Activated CD8-positive, alpha-beta memory T cell treated with anti-CD3 and anti-CD28 coated beads, Interleukin-2, amount 10 ng/mL, durations not matched to agents 7 days and 5 days (primary cell): ENCODE measurements at regions not wholly inside any gene's neighbourhood (a gene's known extent, or its start where the extent isn't known, plus 50 kb on each side); places are given as distances from the start of the nearest gene placed in this dataset.

Source experiments
- ATAC-seq: fragments of 150-1000 bp; cut with Tn5 transposase; one replicate; pipeline ENCODE4 v1.10.0; 2021; ENCODE audit warnings: moderate library complexity
- CTCF ChIA-PET: fragments of 350-600 bp; sonication (Branson Sonifier 250); formaldehyde crosslinking; loops from one replicate; lab custom pipeline; 2021; ENCODE audit warnings: antibody characterized with exemption; lab: Charles Lee
- DNase-seq: peaks from one replicate; pipeline ENCODE4 v3.0.0-alpha.2; 2020
- H3K27ac Mint-ChIP-seq: one replicate; pipeline ENCODE4 v1.8.0; 2021; ENCODE audit warnings: mild to moderate bottlenecking, mixed read lengths
- H3K27me3 Mint-ChIP-seq: one replicate; pipeline ENCODE4 v1.8.0; 2021; ENCODE audit warnings: mixed read lengths
- H3K36me3 Mint-ChIP-seq: one replicate; pipeline ENCODE4 v1.8.0; 2021; ENCODE audit warnings: mild to moderate bottlenecking, mixed read lengths
- H3K4me1 Mint-ChIP-seq: one replicate; pipeline ENCODE4 v1.8.0; 2021; ENCODE audit warnings: mixed read lengths
- H3K4me3 Mint-ChIP-seq: one replicate; pipeline ENCODE4 v1.8.0; 2021; ENCODE audit warnings: mild to moderate bottlenecking, moderate library complexity, mixed read lengths
- H3K9me3 Mint-ChIP-seq: one replicate; pipeline ENCODE4 v1.8.0; 2022; ENCODE audit warnings: low read depth, mixed read lengths

GRCh38 chr5:169416583-169417196, 115.8 kb upstream of the SLIT3 start:
- no peak for ATAC-seq
- H3K36me3 Mint-ChIP-seq = no peaks in the 10 kb centered on the region
- no peaks in the 10 kb centered on the region for H3K27me3 Mint-ChIP-seq
- H3K4me3 Mint-ChIP-seq = no peak overlapping the region
- CTCF ChIA-PET = no interaction called here
- no peak for DNase-seq
- H3K4me1 Mint-ChIP-seq = no peaks in the 10 kb centered on the region
- H3K27ac Mint-ChIP-seq = no peak overlapping the region
- H3K9me3 Mint-ChIP-seq = no peaks in the 10 kb centered on the region

- DNase-seq (no peak), ATAC-seq (no peak)
- H3K36me3 Mint-ChIP-seq = no peaks in the 10 kb centered on the region
- no peaks in the 10 kb centered on the region for H3K4me1 Mint-ChIP-seq
- H3K4me3 Mint-ChIP-seq = no peak overlapping the region
- no peak overlapping the region for H3K27ac Mint-ChIP-seq
- peaks cover 2% of the 10 kb centered on the region for H3K27me3 Mint-ChIP-seq
- no peaks in the 10 kb centered on the region for H3K9me3 Mint-ChIP-seq
- CTCF ChIA-PET = no interaction called here
Observed at GRCh38 chr5:169415948-169416347, 115.0 kb upstream of the SLIT3 start.

- no peak overlapping the region for H3K27ac Mint-ChIP-seq
- CTCF ChIA-PET = no interaction called here
- ATAC-seq (no peak), DNase-seq (no peak)
- H3K9me3 Mint-ChIP-seq = no peaks in the 10 kb centered on the region
- peaks cover 2% of the 10 kb centered on the region for H3K27me3 Mint-ChIP-seq
- H3K4me3 Mint-ChIP-seq = no peak overlapping the region
- H3K4me1 Mint-ChIP-seq = no peaks in the 10 kb centered on the region
- no peaks in the 10 kb centered on the region for H3K36me3 Mint-ChIP-seq
Observed at GRCh38 chr5:169415371-169415770, 114.4 kb upstream of the SLIT3 start.

GRCh38 chr5:169413416-169413815, 112.5 kb upstream of the SLIT3 start:
- peaks cover 2% of the 10 kb centered on the region for H3K27me3 Mint-ChIP-seq
- no peak overlapping the region for H3K27ac Mint-ChIP-seq
- CTCF ChIA-PET = no interaction called here

GRCh38 chr5:169412831-169413230, 111.9 kb upstream of the SLIT3 start:
- H3K4me3 Mint-ChIP-seq = no peak overlapping the region
- no peak overlapping the region for H3K27ac Mint-ChIP-seq
- no peaks in the 10 kb centered on the region for H3K4me1 Mint-ChIP-seq
- DNase-seq = no peak
- no peaks in the 10 kb centered on the region for H3K9me3 Mint-ChIP-seq
- no peak for ATAC-seq
- peaks cover 2% of the 10 kb centered on the region for H3K27me3 Mint-ChIP-seq
- H3K36me3 Mint-ChIP-seq = no peaks in the 10 kb centered on the region
- CTCF ChIA-PET = no interaction called here

More at GRCh38 chr5:169413416-169413815, 112.5 kb upstream of the SLIT3 start:
- no peak for ATAC-seq
- no peak for DNase-seq
- Mint-ChIP-seq H3K4me1 (no peaks in the 10 kb centered on the region), H3K4me3 (no peak overlapping the region), H3K36me3 (no peaks in the 10 kb centered on the region), H3K9me3 (no peaks in the 10 kb centered on the region)

GRCh38 chr5:169411786-169412430, 111.0 kb upstream of the SLIT3 start:
- Mint-ChIP-seq H3K4me1 (no peaks in the 10 kb centered on the region), H3K4me3 (no peak overlapping the region), H3K9me3 (no peaks in the 10 kb centered on the region), H3K27me3 (peaks cover 2% of the 10 kb centered on the region), H3K36me3 (no peaks in the 10 kb centered on the region), H3K27ac (no peak overlapping the region)
- DNase-seq (no peak), ATAC-seq (no peak)
- CTCF ChIA-PET = interaction anchor here (0.8 kb wide), 1 partner anchor 13 kb away, joined by 4 read pairs; no protein-coding TSS in a partner anchor

- Mint-ChIP-seq H3K27me3 (peaks cover 2% of the 10 kb centered on the region), H3K4me1 (no peaks in the 10 kb centered on the region), H3K36me3 (no peaks in the 10 kb centered on the region), H3K9me3 (no peaks in the 10 kb centered on the region), H3K27ac (no peak overlapping the region), H3K4me3 (no peak overlapping the region)
- CTCF ChIA-PET = interaction anchor here (0.8 kb wide), 1 partner anchor 12 kb away, joined by 4 read pairs; no protein-coding TSS in a partner anchor
- no peak for ATAC-seq
- no peak for DNase-seq
Observed at GRCh38 chr5:169410996-169411783, 110.3 kb upstream of the SLIT3 start.

- Mint-ChIP-seq H3K36me3 (no peaks in the 10 kb centered on the region), H3K27me3 (peaks cover 2% of the 10 kb centered on the region), H3K4me3 (no peak overlapping the region), H3K4me1 (no peaks in the 10 kb centered on the region), H3K9me3 (no peaks in the 10 kb centered on the region), H3K27ac (no peak overlapping the region)
- ATAC-seq (no peak), DNase-seq (no peak)
- CTCF ChIA-PET = no interaction called here
Observed at GRCh38 chr5:169408731-169409130, 107.8 kb upstream of the SLIT3 start.

GRCh38 chr5:169408171-169408570, 107.2 kb upstream of the SLIT3 start:
- DNase-seq (no peak), ATAC-seq (no peak)
- Mint-ChIP-seq H3K9me3 (no peaks in the 10 kb centered on the region), H3K27me3 (peaks cover 2% of the 10 kb centered on the region), H3K36me3 (no peaks in the 10 kb centered on the region), H3K27ac (no peak overlapping the region), H3K4me1 (no peaks in the 10 kb centered on the region), H3K4me3 (no peak overlapping the region)
- CTCF ChIA-PET = no interaction called here

GRCh38 chr5:169404223-169404622, 103.3 kb upstream of the SLIT3 start:
- no peak for DNase-seq
- CTCF ChIA-PET = no interaction called here
- Mint-ChIP-seq H3K27me3 (peaks cover 9% of the 10 kb centered on the region), H3K27ac (no peak overlapping the region), H3K4me3 (no peak overlapping the region), H3K9me3 (no peaks in the 10 kb centered on the region), H3K4me1 (no peaks in the 10 kb centered on the region), H3K36me3 (no peaks in the 10 kb centered on the region)
- no peak for ATAC-seq

GRCh38 chr5:169398515-169398914, 97.6 kb upstream of the SLIT3 start:
- ATAC-seq (no peak), DNase-seq (no peak)
- H3K27me3 Mint-ChIP-seq = peaks cover 12% of the 10 kb centered on the region
- no peaks in the 10 kb centered on the region for H3K36me3 Mint-ChIP-seq
- no peak overlapping the region for H3K27ac Mint-ChIP-seq
- H3K9me3 Mint-ChIP-seq = no peaks in the 10 kb centered on the region
- H3K4me3 Mint-ChIP-seq = no peak overlapping the region
- CTCF ChIA-PET = interaction anchor here (1.3 kb wide), 1 partner anchor 13 kb away, joined by 4 read pairs; no protein-coding TSS in a partner anchor
- H3K4me1 Mint-ChIP-seq = no peaks in the 10 kb centered on the region

- Mint-ChIP-seq H3K27ac (no peak overlapping the region), H3K9me3 (no peaks in the 10 kb centered on the region), H3K27me3 (peaks cover 6% of the 10 kb centered on the region), H3K36me3 (no peaks in the 10 kb centered on the region), H3K4me1 (no peaks in the 10 kb centered on the region), H3K4me3 (no peak overlapping the region)
- CTCF ChIA-PET = no interaction called here
- ATAC-seq (no peak), DNase-seq (no peak)
Observed at GRCh38 chr5:169395136-169395535, 94.2 kb upstream of the SLIT3 start.

- ATAC-seq (no peak), DNase-seq (no peak)
- Mint-ChIP-seq H3K4me1 (peaks cover 1% of the 10 kb centered on the region), H3K9me3 (no peaks in the 10 kb centered on the region), H3K27ac (no peak overlapping the region), H3K4me3 (no peak overlapping the region), H3K27me3 (peaks cover 3% of the 10 kb centered on the region), H3K36me3 (no peaks in the 10 kb centered on the region)
- CTCF ChIA-PET = no interaction called here
Observed at GRCh38 chr5:169394371-169394770, 93.4 kb upstream of the SLIT3 start.

- Mint-ChIP-seq H3K4me3 (no peak overlapping the region), H3K36me3 (no peaks in the 10 kb centered on the region), H3K27me3 (peaks cover 5% of the 10 kb centered on the region), H3K27ac (no peak overlapping the region), H3K9me3 (no peaks in the 10 kb centered on the region), H3K4me1 (peaks cover 4% of the 10 kb centered on the region)
- no peak for ATAC-seq
- DNase-seq = no peak
- CTCF ChIA-PET = no interaction called here
Observed at GRCh38 chr5:169393907-169394306, 93.0 kb upstream of the SLIT3 start.
